IMR-90 (cell line): ENCODE measurements at regions not wholly inside any gene's neighbourhood (a gene's known extent, or its start where the extent isn't known, plus 50 kb on each side); places are given as distances from the start of the nearest gene placed in this dataset.

Source experiments
- ATAC-seq: fragments of 200-7000 bp; cut with Tn5 transposase; 2 replicates; pipeline ENCODE4 v1.9.1; 2020; ENCODE audit warnings: low read depth, mild to moderate bottlenecking, moderate library complexity
- BruUV-seq: library from RNA; stranded (reverse); fragments of 400-500 nt; replicated peaks from 2 replicates; lab custom pipeline; 2021; lab: Mats Ljungman, UMichigan
- CTCF ChIA-PET: fragments of 300-600 bp; formaldehyde crosslinking; extraction: SDS; loops from one replicate; lab custom pipeline; 2021; ENCODE audit warnings: antibody characterized with exemption; lab: Yijun Ruan, JAX
- POLR2A ChIA-PET: fragments of 300-600 bp; sonication (Branson Sonifier 250); formaldehyde crosslinking; loops from one replicate; lab custom pipeline; 2022; ENCODE audit warnings: antibody characterized with exemption; ENCODE audit not compliant: unreplicated experiment; lab: Charles Lee
- DNase-seq: peaks from one replicate; pipeline ENCODE4 v3.0.0; 2013
- H2AFZ ChIP-seq: replicated peaks from 2 replicates; pipeline ENCODE3; 2013; ENCODE audit warnings: low read length, mild to moderate bottlenecking; ENCODE audit not compliant: poor library complexity
- H2AK5ac ChIP-seq: 2 replicates; pipeline ENCODE4 v1.6.1; 2013; ENCODE audit warnings: low read depth, low read length, inconsistent platforms
- H2AK9ac ChIP-seq: replicated peaks from 2 replicates; pipeline ENCODE3; 2013; ENCODE audit warnings: mild to moderate bottlenecking, low read depth, low read length, moderate library complexity; ENCODE audit not compliant: poor library complexity
- H2BK120ac ChIP-seq: 2 replicates; pipeline ENCODE4 v1.6.1; 2013; ENCODE audit warnings: low read depth, low read length, inconsistent platforms
- H2BK15ac ChIP-seq: 3 replicates; pipeline ENCODE4 v1.6.1; 2013; ENCODE audit warnings: low read depth, low read length, inconsistent platforms
- H2BK20ac ChIP-seq: 2 replicates; pipeline ENCODE4 v1.6.1; 2013; ENCODE audit warnings: low read depth, mild to moderate bottlenecking, inconsistent platforms, low read length, moderate library complexity
- H2BK5ac ChIP-seq: 2 replicates; pipeline ENCODE4 v1.6.1; 2013; ENCODE audit warnings: mild to moderate bottlenecking, low read depth, low read length, inconsistent platforms; ENCODE audit not compliant: poor library complexity, severe bottlenecking
- H3K14ac ChIP-seq: replicated peaks from 2 replicates; pipeline ENCODE4 v1.6.1; 2013; ENCODE audit warnings: low read depth, low read length, inconsistent platforms
- H3K18ac ChIP-seq: 2 replicates; pipeline ENCODE4 v1.6.1; 2013; ENCODE audit warnings: low read depth, low read length, control low read depth
- H3K23ac ChIP-seq: 2 replicates; pipeline ENCODE4 v1.6.1; 2013; ENCODE audit warnings: low read depth, low read length, inconsistent platforms
- H3K27ac ChIP-seq: 2 replicates; pipeline ENCODE4 v1.5.1; 2013; ENCODE audit warnings: mild to moderate bottlenecking, control low read depth, low read length; ENCODE audit not compliant: insufficient read depth
- H3K27me3 ChIP-seq: 2 replicates; pipeline ENCODE4 v1.6.1; 2013; ENCODE audit warnings: low read length; ENCODE audit not compliant: control insufficient read depth, insufficient read depth
- H3K36me3 ChIP-seq: 2 replicates; pipeline ENCODE4 v1.6.1; 2013; ENCODE audit warnings: low read length, mixed read lengths; ENCODE audit not compliant: control insufficient read depth, insufficient read depth
- H3K4ac ChIP-seq: 2 replicates; pipeline ENCODE4 v1.6.1; 2013; ENCODE audit warnings: low read depth, low read length, inconsistent platforms
- H3K4me1 ChIP-seq: 2 replicates; pipeline ENCODE4 v1.6.1; 2013; ENCODE audit warnings: low read length, mixed read lengths; ENCODE audit not compliant: control insufficient read depth, insufficient read depth
- H3K4me2 ChIP-seq: 2 replicates; pipeline ENCODE4 v1.6.1; 2013; ENCODE audit warnings: low read depth, mild to moderate bottlenecking, control low read depth, low read length, moderate library complexity
- H3K4me3 ChIP-seq: 2 replicates; pipeline ENCODE4 v1.5.1; 2013; ENCODE audit warnings: low read depth, mild to moderate bottlenecking, control low read depth, low read length, moderate library complexity; ENCODE audit not compliant: insufficient read depth
- H3K56ac ChIP-seq: 2 replicates; pipeline ENCODE4 v1.6.1; 2013; ENCODE audit warnings: low read length, inconsistent platforms; ENCODE audit not compliant: insufficient read depth; ENCODE audit errors: extremely low read depth
- H3K79me1 ChIP-seq, 2 experiments: 2 replicates each; pipeline ENCODE4 v1.6.1; 2013; ENCODE audit warnings: low read length in 2 of 2, inconsistent platforms in 1 of 2, low read depth in 1 of 2
- H3K9ac ChIP-seq: 2 replicates; pipeline ENCODE4 v1.6.1; 2013; ENCODE audit warnings: low read depth, low read length, control low read depth
- H3K9me1 ChIP-seq: 2 replicates; pipeline ENCODE4 v1.6.1; 2013; ENCODE audit warnings: low read length, inconsistent platforms; ENCODE audit not compliant: insufficient read depth
- H3K9me3 ChIP-seq: 2 replicates; pipeline ENCODE4 v1.6.1; 2013; ENCODE audit warnings: low read length; ENCODE audit not compliant: control insufficient read depth, insufficient read depth
- H4K20me1 ChIP-seq: 2 replicates; pipeline ENCODE4 v1.6.1; 2013; ENCODE audit warnings: low read length, inconsistent platforms; ENCODE audit not compliant: insufficient read depth
- H4K5ac ChIP-seq: 2 replicates; pipeline ENCODE4 v1.6.1; 2013; ENCODE audit warnings: mild to moderate bottlenecking, low read depth, low read length, control low read depth
- H4K8ac ChIP-seq, 2 experiments: 2 replicates each; pipeline ENCODE4 v1.6.1; 2013; ENCODE audit warnings: low read depth in 2 of 2, low read length in 2 of 2, control low read depth in 1 of 2, inconsistent platforms in 1 of 2
- H4K91ac ChIP-seq: 2 replicates; pipeline ENCODE4 v1.6.1; 2013; ENCODE audit warnings: low read depth, low read length, inconsistent platforms; ENCODE audit not compliant: insufficient read depth
- BHLHE40 ChIP-seq: fragments of 150-350 bp; IDR thresholded peaks from 2 replicates; pipeline ENCODE4 v1.6.1; 2016; ENCODE audit warnings: mild to moderate bottlenecking, low read depth, low read length
- CEBPB ChIP-seq: IDR thresholded peaks from 2 replicates; pipeline ENCODE4 v1.6.1; 2012; ENCODE audit warnings: low read depth, low read length, improper control_type of control experiment
- CHD1 ChIP-seq: IDR thresholded peaks from 2 replicates; pipeline ENCODE4 v1.6.1; 2012; ENCODE audit warnings: low read depth, low read length, improper control_type of control experiment
- CTCF ChIP-seq: conservative IDR thresholded peaks from 2 replicates; pipeline ENCODE4 v1.5.1; 2012; ENCODE audit warnings: mild to moderate bottlenecking, low read depth, low read length, improper control_type of control experiment
- ELK1 ChIP-seq: fragments of 150-350 bp; IDR thresholded peaks from 2 replicates; pipeline ENCODE4 v1.6.1; 2016; ENCODE audit warnings: low read depth, mild to moderate bottlenecking, low read length, moderate library complexity, borderline replicate concordance
- FOS ChIP-seq: fragments of 150-350 bp; IDR thresholded peaks from 2 replicates; pipeline ENCODE4 v1.6.1; 2016; ENCODE audit warnings: low read depth, low read length
- MAFK ChIP-seq: IDR thresholded peaks from 2 replicates; pipeline ENCODE4 v1.6.1; 2012; ENCODE audit warnings: low read depth, low read length, improper control_type of control experiment
- MAZ ChIP-seq: IDR thresholded peaks from 2 replicates; pipeline ENCODE4 v1.6.1; 2012; ENCODE audit warnings: low read depth, mild to moderate bottlenecking, low read length, improper control_type of control experiment, moderate library complexity, borderline replicate concordance
- MXI1 ChIP-seq: IDR thresholded peaks from 2 replicates; pipeline ENCODE4 v1.6.1; 2012; ENCODE audit warnings: low read depth, mild to moderate bottlenecking, low read length, moderate library complexity, borderline replicate concordance
- NFE2L2 ChIP-seq: fragments of 150-350 bp; IDR thresholded peaks from 2 replicates; pipeline ENCODE4 v1.6.1; 2016; ENCODE audit warnings: low read depth, mild to moderate bottlenecking, low read length
- POLR2A ChIP-seq: IDR thresholded peaks from 2 replicates; pipeline ENCODE4 v1.6.1; 2012; ENCODE audit warnings: mild to moderate bottlenecking, low read depth, low read length
- RAD21 ChIP-seq: IDR thresholded peaks from 2 replicates; pipeline ENCODE4 v1.6.1; 2012; ENCODE audit warnings: low read length, improper control_type of control experiment
- RCOR1 ChIP-seq: IDR thresholded peaks from 2 replicates; pipeline ENCODE4 v1.6.1; 2012; ENCODE audit warnings: mild to moderate bottlenecking, low read length, improper control_type of control experiment; ENCODE audit not compliant: insufficient replicate concordance
- RFX5 ChIP-seq: IDR thresholded peaks from 2 replicates; pipeline ENCODE4 v1.8.0; 2012; ENCODE audit warnings: low read depth, mild to moderate bottlenecking, low read length, moderate library complexity
- SMC3 ChIP-seq: fragments of 150-350 bp; IDR thresholded peaks from 2 replicates; pipeline ENCODE4 v1.6.1; 2016; ENCODE audit warnings: low read depth, mild to moderate bottlenecking, antibody characterized with exemption, low read length, moderate library complexity
- USF2 ChIP-seq: fragments of 150-350 bp; IDR thresholded peaks from 2 replicates; pipeline ENCODE4 v1.6.1; 2017; ENCODE audit warnings: mild to moderate bottlenecking, antibody characterized with exemption, low read length, low read depth
- WGBS, 2 experiments: methylation state at CpG; one replicate each; pipeline versions ENCODE4 v1.1.5 to v1.1.7; 2013; ENCODE audit warnings: missing lambda C conversion rate in 2 of 2; ENCODE audit not compliant: insufficient read length in 1 of 2; ENCODE audit errors: extremely low coverage in 2 of 2; 5-methylcytosine and 5-hydroxymethylcytosine counted together
- dilution Hi-C: fragments of 300-500 bp; cut with HindIII; formaldehyde crosslinking; loops from one replicate; pipeline ENCODE4 v1.14.3; 2018; ENCODE audit warnings: low sequenced_read_pairs; ENCODE audit not compliant: unreplicated experiment
- in situ Hi-C: fragments of 300-500 bp; cut with MboI; formaldehyde crosslinking; loops from 3 replicates; pipeline ENCODE4 v1.14.3; 2019; ENCODE audit warnings: low sequenced_read_pairs, inconsistent platforms, mixed read lengths
- intact Hi-C: fragments of 100-400 bp; cut with micrococcal nuclease; formaldehyde crosslinking; loops from 2 replicates; pipeline ENCODE4 v1.10.0; 2022

- Histone ChIP-seq H3K18ac (no peak overlapping the region), H3K4me3 (no peak overlapping the region), H3K9me3 (peaks cover 14% of the 10 kb centered on the region), H3K23ac (no peak overlapping the region), H2AK5ac (no peak overlapping the region), H3K9me1 (no peaks in the 10 kb centered on the region), H3K9ac (no peak overlapping the region), H4K5ac (no peak overlapping the region), H2BK15ac (no peak overlapping the region), H3K4me2 (no peak overlapping the region), H4K8ac (no peak overlapping the region), H2AK9ac (no peak overlapping the region), H2BK20ac (no peak overlapping the region), H3K14ac (no peak overlapping the region), H3K4me1 (no peaks in the 10 kb centered on the region), H4K20me1 (no peaks in the 10 kb centered on the region), H2AFZ (no peak overlapping the region), H3K27ac (no peak overlapping the region), H3K79me1 (no peaks in the 10 kb centered on the region), H3K56ac (no peak overlapping the region), H3K4ac (no peak overlapping the region), H2BK5ac (no peak overlapping the region), H2BK120ac (no peak overlapping the region), H3K36me3 (no peaks in the 10 kb centered on the region), H4K91ac (no peak overlapping the region), H3K27me3 (no peaks in the 10 kb centered on the region)
- TF ChIP-seq RCOR1 (no peak), CTCF (no peak), SMC3 (no peak), MAFK (no peak), ELK1 (no peak), USF2 (no peak), FOS (no peak), RFX5 (no peak), POLR2A (no peak), MXI1 (no peak), BHLHE40 (no peak), NFE2L2 (no peak), CHD1 (no peak), RAD21 (no peak), CEBPB (no peak), MAZ (no peak)
- 25% methylated on average over 2 of the region's 2 CpGs; no CpG with 5 or more reads in 1 of the 2 experiments for WGBS, 2 experiments
- in situ Hi-C loops (no loop called here), intact Hi-C loops (no loop called here), dilution Hi-C loops (no loop called here)
- BruUV-seq: no TSS peak
- DNase-seq: no peak
- ChIA-PET CTCF (no interaction called here), POLR2A (no interaction called here)
- no peak for ATAC-seq
These were observed 466.3 kb downstream of the NAF1 start for GRCh38 chr4:162700358-162700757.
